Endodermal cell (in vitro differentiated cells): ENCODE measurements at regions not wholly inside any gene's neighbourhood (a gene's known extent, or its start where the extent isn't known, plus 50 kb on each side); places are given as distances from the start of the nearest gene placed in this dataset.

ENCODE experiments used
- DNase-seq: peaks from one replicate; pipeline ENCODE4 v3.0.0-alpha.2; 2017
- H3K27ac ChIP-seq: 2 replicates; pipeline ENCODE4 v1.5.1; 2013; ENCODE audit warnings: mild to moderate bottlenecking, low read depth, low read length, moderate library complexity
- H3K27me3 ChIP-seq: 2 replicates; pipeline ENCODE4 v1.6.1; 2013; ENCODE audit warnings: mild to moderate bottlenecking, low read length, moderate library complexity; ENCODE audit not compliant: insufficient read depth, control insufficient read depth, poor library complexity, severe bottlenecking
- H3K36me3 ChIP-seq: 2 replicates; pipeline ENCODE4 v1.7.0; 2013; ENCODE audit warnings: mild to moderate bottlenecking, low read length, moderate library complexity; ENCODE audit not compliant: control insufficient read depth, insufficient read depth
- H3K4me1 ChIP-seq: one replicate; pipeline ENCODE4 v1.7.0; 2013; ENCODE audit warnings: low read length; ENCODE audit not compliant: control insufficient read depth, insufficient read depth
- H3K4me3 ChIP-seq: 2 replicates; pipeline ENCODE4 v1.5.1; 2013; ENCODE audit warnings: mild to moderate bottlenecking, low read length, moderate library complexity
- H3K9ac ChIP-seq: 2 replicates; pipeline ENCODE4 v1.6.1; 2013; ENCODE audit warnings: mild to moderate bottlenecking, low read length, moderate library complexity; ENCODE audit not compliant: poor library complexity, severe bottlenecking; ENCODE audit errors: extremely low read depth
- H3K9me3 ChIP-seq: 2 replicates; pipeline ENCODE4 v1.6.1; 2013; ENCODE audit warnings: mild to moderate bottlenecking, low read length, moderate library complexity; ENCODE audit not compliant: control insufficient read depth
- H3K27ac Mint-ChIP-seq: 2 replicates; pipeline ENCODE4 v1.8.0; 2020; ENCODE audit warnings: mixed read lengths
- H3K27me3 Mint-ChIP-seq: 2 replicates; pipeline ENCODE4 v1.8.0; 2021; ENCODE audit warnings: mild to moderate bottlenecking, mixed read lengths; ENCODE audit not compliant: insufficient read depth
- H3K36me3 Mint-ChIP-seq: 2 replicates; pipeline ENCODE4 v1.8.0; 2020; ENCODE audit warnings: low read depth, mixed read lengths
- H3K4me1 Mint-ChIP-seq: 2 replicates; pipeline ENCODE4 v1.8.0; 2020; ENCODE audit warnings: mixed read lengths
- H3K4me3 Mint-ChIP-seq: 2 replicates; pipeline ENCODE4 v1.8.0; 2020; ENCODE audit warnings: mild to moderate bottlenecking, moderate library complexity, mixed read lengths
- H3K9me3 Mint-ChIP-seq: 2 replicates; pipeline ENCODE4 v1.8.0; 2020; ENCODE audit warnings: mild to moderate bottlenecking, mixed read lengths
- CTCF ChIP-seq: fragments of 200-600 bp; sonication (generic); conservative IDR thresholded peaks from 2 replicates; pipeline ENCODE4 v1.5.0; 2021; ENCODE audit warnings: antibody characterized with exemption, mild to moderate bottlenecking
- WGBS, 2 experiments: methylation state at CpG; one replicate each; pipeline versions ENCODE4 v1.1.5 to v1.1.7; 2013; ENCODE audit warnings: missing lambda C conversion rate in 2 of 2, mixed read lengths in 1 of 2; ENCODE audit not compliant: insufficient coverage in 1 of 2, insufficient read length in 1 of 2; 5-methylcytosine and 5-hydroxymethylcytosine counted together

- no peak for TF ChIP-seq CTCF
- Mint-ChIP-seq H3K27ac (no peak overlapping the region), H3K27me3 (peaks cover 8% of the 10 kb centered on the region), H3K4me3 (no peak overlapping the region), H3K36me3 (no peaks in the 10 kb centered on the region), H3K4me1 (no peaks in the 10 kb centered on the region), H3K9me3 (no peaks in the 10 kb centered on the region)
- WGBS, 2 experiments, result 90 to 100% methylated on average over 2 to 5 of the region's 5 CpGs
- Histone ChIP-seq H3K27me3 (no peaks in the 10 kb centered on the region), H3K36me3 (no peaks in the 10 kb centered on the region), H3K4me1 (no peaks in the 10 kb centered on the region), H3K9ac (no peak overlapping the region), H3K27ac (no peak overlapping the region), H3K4me3 (no peak overlapping the region), H3K9me3 (no peaks in the 10 kb centered on the region)
- no peak for DNase-seq
Observed at GRCh38 chr1:67627906-67628305, 57.1 kb upstream of the GADD45A start.

GRCh38 chr1:67629370-67630075 lies 55.5 kb upstream of the GADD45A start:
- Histone ChIP-seq H3K4me3 (no peak overlapping the region), H3K9me3 (no peaks in the 10 kb centered on the region), H3K4me1 (no peaks in the 10 kb centered on the region), H3K9ac (no peak overlapping the region), H3K36me3 (no peaks in the 10 kb centered on the region), H3K27ac (no peak overlapping the region), H3K27me3 (no peaks in the 10 kb centered on the region)
- no peak for TF ChIP-seq CTCF
- Mint-ChIP-seq H3K4me3 (no peak overlapping the region), H3K4me1 (no peaks in the 10 kb centered on the region), H3K9me3 (no peaks in the 10 kb centered on the region), H3K27me3 (peaks cover 8% of the 10 kb centered on the region), H3K36me3 (no peaks in the 10 kb centered on the region), H3K27ac (no peak overlapping the region)
- no peak for DNase-seq
- 86 to 96% methylated on average over 1 of the region's 1 CpG for WGBS, 2 experiments

- no peaks in the 10 kb centered on the region for H3K27me3 ChIP-seq
- Mint-ChIP-seq H3K9me3 (no peaks in the 10 kb centered on the region), H3K27ac (no peak overlapping the region), H3K27me3 (peaks cover 8% of the 10 kb centered on the region), H3K36me3 (no peaks in the 10 kb centered on the region), H3K4me1 (peaks cover 2% of the 10 kb centered on the region), H3K4me3 (no peak overlapping the region)
- no peak overlapping the region for H3K27ac ChIP-seq
- no peaks in the 10 kb centered on the region for H3K4me1 ChIP-seq
- DNase-seq, result no peak
- WGBS, 2 experiments, result 96% methylated on average over 2 of the region's 2 CpGs; no CpG with 5 or more reads in 1 of the 2 experiments
- H3K36me3 ChIP-seq, result no peaks in the 10 kb centered on the region
- TF ChIP-seq CTCF, result no peak
- no peak overlapping the region for H3K4me3 ChIP-seq
- no peak overlapping the region for H3K9ac ChIP-seq
- H3K9me3 ChIP-seq, result no peaks in the 10 kb centered on the region
Observed at GRCh38 chr1:67630438-67631045, 54.5 kb upstream of the GADD45A start.
